Mesendoderm (in vitro differentiated cells): ENCODE measurements at regions not wholly inside any gene's neighbourhood (a gene's known extent, or its start where the extent isn't known, plus 50 kb on each side); places are given as distances from the start of the nearest gene placed in this dataset.

Source experiments
- DNase-seq: peaks from one replicate; pipeline ENCODE4 v3.0.0; 2013
- H2AK5ac ChIP-seq: 2 replicates; pipeline ENCODE4 v1.6.1; 2013; ENCODE audit warnings: low read length, inconsistent platforms
- H2BK120ac ChIP-seq: 2 replicates; pipeline ENCODE4 v1.6.1; 2013; ENCODE audit warnings: low read depth, mild to moderate bottlenecking, low read length, moderate library complexity, mixed read lengths
- H2BK15ac ChIP-seq: replicated peaks from 2 replicates; pipeline ENCODE4 v1.6.1; 2013; ENCODE audit warnings: low read depth, mild to moderate bottlenecking, moderate library complexity
- H2BK5ac ChIP-seq: 2 replicates; pipeline ENCODE4 v1.6.1; 2013; ENCODE audit warnings: low read length, inconsistent platforms
- H3K18ac ChIP-seq: 2 replicates; pipeline ENCODE4 v1.6.1; 2013; ENCODE audit warnings: mild to moderate bottlenecking, low read length, mixed read lengths
- H3K23ac ChIP-seq: one replicate; pipeline ENCODE4 v1.6.1; 2013; ENCODE audit warnings: low read length
- H3K27ac ChIP-seq: 2 replicates; pipeline ENCODE4 v1.5.1; 2013; ENCODE audit warnings: low read depth, mild to moderate bottlenecking, inconsistent platforms, low read length, moderate library complexity
- H3K27me3 ChIP-seq: 2 replicates; pipeline ENCODE4 v1.6.1; 2013; ENCODE audit warnings: low read length, control low read depth, mild to moderate bottlenecking, inconsistent platforms; ENCODE audit not compliant: insufficient read depth, poor library complexity
- H3K36me3 ChIP-seq: 2 replicates; pipeline ENCODE4 v1.6.1; 2013; ENCODE audit warnings: low read length, inconsistent platforms; ENCODE audit not compliant: control insufficient read depth, insufficient read depth
- H3K4ac ChIP-seq: one replicate; pipeline ENCODE4 v1.6.1; 2013; ENCODE audit warnings: low read depth, mild to moderate bottlenecking, low read length, moderate library complexity
- H3K4me1 ChIP-seq: 2 replicates; pipeline ENCODE4 v1.6.1; 2013; ENCODE audit warnings: low read depth, low read length, inconsistent platforms; ENCODE audit not compliant: control insufficient read depth
- H3K4me2 ChIP-seq: 2 replicates; pipeline ENCODE4 v1.6.1; 2013; ENCODE audit warnings: low read length
- H3K4me3 ChIP-seq: 2 replicates; pipeline ENCODE4 v1.5.1; 2013; ENCODE audit warnings: mild to moderate bottlenecking, low read length
- H3K56ac ChIP-seq: one replicate; pipeline ENCODE4 v1.6.1; 2013; ENCODE audit warnings: low read length
- H3K79me1 ChIP-seq: 2 replicates; pipeline ENCODE4 v1.6.1; 2013; ENCODE audit warnings: low read length, inconsistent platforms
- H3K79me2 ChIP-seq: 2 replicates; pipeline ENCODE4 v1.6.1; 2013; ENCODE audit warnings: mild to moderate bottlenecking, low read length; ENCODE audit not compliant: control insufficient read depth, insufficient read depth
- H3K9ac ChIP-seq: 2 replicates; pipeline ENCODE4 v1.6.1; 2013; ENCODE audit warnings: low read length, inconsistent platforms
- H4K5ac ChIP-seq: one replicate; pipeline ENCODE4 v1.6.1; 2013; ENCODE audit warnings: low read length
- H4K8ac ChIP-seq: one replicate; pipeline ENCODE4 v1.6.1; 2013; ENCODE audit warnings: low read depth, mild to moderate bottlenecking, control low read depth, low read length, moderate library complexity
- WGBS: extraction: QIAGEN DNeasy Blood & Tissue Kit; methylation state at CpG from one replicate; pipeline ENCODE4 v1.1.7; 2013; ENCODE audit warnings: low lambda C conversion rate, missing lambda C conversion rate; ENCODE audit not compliant: insufficient coverage; ENCODE audit errors: extremely low coverage; 5-methylcytosine and 5-hydroxymethylcytosine counted together

DNA sequence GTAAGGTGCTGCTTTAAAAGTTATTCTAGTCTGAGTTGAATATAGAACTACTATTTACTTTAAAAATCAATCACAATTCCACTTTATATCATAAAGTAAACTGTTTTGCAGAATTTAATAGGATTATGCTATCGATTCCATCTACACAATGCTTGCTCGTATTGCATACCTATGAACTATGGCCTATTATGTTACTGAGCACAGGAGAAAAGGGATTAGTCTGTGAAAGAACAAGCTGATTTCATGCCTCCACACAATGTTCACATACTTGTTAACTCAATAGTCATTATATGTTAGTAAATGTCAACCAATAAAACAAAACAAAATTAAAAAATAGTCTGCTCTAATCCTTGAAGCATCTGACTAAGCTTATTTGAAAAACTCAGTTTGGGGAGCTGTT, 223.6 kb downstream of the PCDH10 start:
- H2BK5ac ChIP-seq: no peak overlapping the region
- WGBS: no CpG with 5 or more reads among the region's 2 CpGs

GRCh38 chr4:133355633-133356032, 206.5 kb downstream of the PCDH10 start:
- H3K4me3 ChIP-seq: no peak overlapping the region
- no peak overlapping the region for H3K27ac ChIP-seq
- no peak overlapping the region for H2BK120ac ChIP-seq
- no peaks in the 10 kb centered on the region for H3K27me3 ChIP-seq
- no peak overlapping the region for H4K8ac ChIP-seq
- H4K5ac ChIP-seq: no peak overlapping the region
- no peak overlapping the region for H3K56ac ChIP-seq
- no peak overlapping the region for H3K18ac ChIP-seq
- no peaks in the 10 kb centered on the region for H3K79me1 ChIP-seq
- H2BK15ac ChIP-seq: no peak overlapping the region
- no peaks in the 10 kb centered on the region for H3K4me1 ChIP-seq
- H3K23ac ChIP-seq: no peak overlapping the region
- no peak overlapping the region for H3K4me2 ChIP-seq
- H3K36me3 ChIP-seq: no peaks in the 10 kb centered on the region
- no peak overlapping the region for H2AK5ac ChIP-seq
- no peaks in the 10 kb centered on the region for H3K79me2 ChIP-seq
- H3K4ac ChIP-seq: no peak overlapping the region
- WGBS: no CpG with 5 or more reads among the region's 3 CpGs
- H3K9ac ChIP-seq: no peak overlapping the region
- no peak overlapping the region for H2BK5ac ChIP-seq
- DNase-seq: peak; percentile 11

More for the DNA sequence above, 223.6 kb downstream of the PCDH10 start:
- Histone ChIP-seq H3K27ac (no peak overlapping the region), H3K4ac (no peak overlapping the region), H3K4me2 (no peak overlapping the region), H2BK120ac (no peak overlapping the region), H3K18ac (no peak overlapping the region), H2AK5ac (no peak overlapping the region), H3K27me3 (no peaks in the 10 kb centered on the region), H3K56ac (no peak overlapping the region), H3K79me2 (no peaks in the 10 kb centered on the region), H3K79me1 (no peaks in the 10 kb centered on the region), H3K23ac (no peak overlapping the region), H3K4me3 (no peak overlapping the region), H4K5ac (no peak overlapping the region), H4K8ac (no peak overlapping the region), H3K36me3 (no peaks in the 10 kb centered on the region), H3K9ac (no peak overlapping the region), H2BK15ac (no peak overlapping the region), H3K4me1 (no peaks in the 10 kb centered on the region)
- DNase-seq: no peak

DNA sequence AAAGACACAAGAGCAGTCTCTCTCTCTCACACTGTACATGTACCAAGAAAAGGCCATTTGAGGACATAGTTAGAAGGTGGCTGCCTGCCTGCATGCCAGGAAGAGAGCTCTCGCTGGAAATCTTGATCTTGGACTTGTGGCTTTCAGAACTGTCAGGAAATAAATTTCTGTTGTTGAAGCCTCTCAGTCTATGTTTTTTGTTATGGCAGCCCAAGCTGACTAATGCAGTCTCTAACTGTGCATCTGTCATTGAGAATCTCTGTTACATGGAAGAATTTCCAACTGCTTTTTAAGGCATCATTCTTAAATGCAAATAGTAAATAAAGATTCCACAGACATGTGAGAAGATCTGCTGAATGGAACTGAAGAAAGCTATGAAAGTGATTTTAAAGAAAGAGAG, 198.3 kb downstream of the PCDH10 start:
- no peak overlapping the region for H3K56ac ChIP-seq
- no peak overlapping the region for H3K9ac ChIP-seq
- H2BK120ac ChIP-seq: no peak overlapping the region
- H3K4ac ChIP-seq: no peak overlapping the region
- no peak overlapping the region for H3K18ac ChIP-seq
- H3K4me1 ChIP-seq: no peaks in the 10 kb centered on the region
- H3K4me3 ChIP-seq: no peak overlapping the region
- no peak overlapping the region for H2AK5ac ChIP-seq
- no peak overlapping the region for H4K8ac ChIP-seq
- no peak overlapping the region for H3K23ac ChIP-seq
- no peak overlapping the region for H2BK5ac ChIP-seq
- no peaks in the 10 kb centered on the region for H3K27me3 ChIP-seq
- DNase-seq: no peak
- H3K36me3 ChIP-seq: no peaks in the 10 kb centered on the region
- no peak overlapping the region for H3K27ac ChIP-seq
- H3K4me2 ChIP-seq: no peak overlapping the region
- no peak overlapping the region for H4K5ac ChIP-seq
- no peaks in the 10 kb centered on the region for H3K79me2 ChIP-seq
- WGBS: no CpG with 5 or more reads among the region's 1 CpG
- no peaks in the 10 kb centered on the region for H3K79me1 ChIP-seq
- no peak overlapping the region for H2BK15ac ChIP-seq

- WGBS: no CpG with 5 or more reads among the region's 1 CpG
- no peak overlapping the region for H2BK15ac ChIP-seq
- H3K4me2 ChIP-seq: no peak overlapping the region
Observed at GRCh38 chr4:133324491-133324890, 175.4 kb downstream of the PCDH10 start.

DNA sequence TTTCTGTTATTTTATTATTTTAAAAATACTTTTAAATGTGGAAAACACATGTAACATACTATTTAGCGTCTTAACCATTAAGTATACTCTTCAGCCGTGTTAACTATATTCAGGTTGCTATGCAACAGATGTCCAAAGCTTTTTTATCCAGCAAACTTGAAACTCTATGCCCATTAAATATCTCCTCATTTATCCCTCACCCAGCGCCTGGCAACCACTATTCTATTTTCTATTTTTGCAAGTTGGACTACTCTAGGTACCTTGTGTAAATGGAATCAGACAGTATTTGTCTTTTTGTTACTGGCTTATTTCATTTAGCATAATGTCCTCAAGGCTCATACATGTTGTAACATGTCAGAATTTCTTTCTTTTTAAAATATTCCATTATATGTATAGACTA, 174.6 kb downstream of the PCDH10 start:
- H3K18ac ChIP-seq: no peak overlapping the region
- no peaks in the 10 kb centered on the region for H3K27me3 ChIP-seq
- H2BK15ac ChIP-seq: no peak overlapping the region
- H3K79me1 ChIP-seq: no peaks in the 10 kb centered on the region
- no peak overlapping the region for H3K56ac ChIP-seq
- H2BK5ac ChIP-seq: no peak overlapping the region
- no peak overlapping the region for H4K8ac ChIP-seq
- H3K4me1 ChIP-seq: no peaks in the 10 kb centered on the region
- H4K5ac ChIP-seq: no peak overlapping the region
- H3K4ac ChIP-seq: no peak overlapping the region
- WGBS: no CpG with 5 or more reads among the region's 3 CpGs
- no peak for DNase-seq
- no peak overlapping the region for H2BK120ac ChIP-seq
- no peak overlapping the region for H2AK5ac ChIP-seq
- H3K9ac ChIP-seq: no peak overlapping the region
- H3K27ac ChIP-seq: no peak overlapping the region
- H3K36me3 ChIP-seq: no peaks in the 10 kb centered on the region
- no peaks in the 10 kb centered on the region for H3K79me2 ChIP-seq
- no peak overlapping the region for H3K4me2 ChIP-seq
- no peak overlapping the region for H3K4me3 ChIP-seq
- no peak overlapping the region for H3K23ac ChIP-seq

More at GRCh38 chr4:133324491-133324890, 175.4 kb downstream of the PCDH10 start:
- no peaks in the 10 kb centered on the region for H3K79me2 ChIP-seq
- H3K18ac ChIP-seq: no peak overlapping the region
- DNase-seq: no peak
- H3K4ac ChIP-seq: no peak overlapping the region
- no peak overlapping the region for H4K5ac ChIP-seq
- no peak overlapping the region for H3K56ac ChIP-seq
- H3K27me3 ChIP-seq: no peaks in the 10 kb centered on the region
- H3K79me1 ChIP-seq: no peaks in the 10 kb centered on the region
- H2BK120ac ChIP-seq: no peak overlapping the region
- no peak overlapping the region for H3K4me3 ChIP-seq
- no peak overlapping the region for H2BK5ac ChIP-seq
- no peaks in the 10 kb centered on the region for H3K36me3 ChIP-seq
- no peak overlapping the region for H4K8ac ChIP-seq
- H3K4me1 ChIP-seq: no peaks in the 10 kb centered on the region
- no peak overlapping the region for H3K23ac ChIP-seq
- H3K9ac ChIP-seq: no peak overlapping the region
- no peak overlapping the region for H2AK5ac ChIP-seq
- no peak overlapping the region for H3K27ac ChIP-seq

GRCh38 chr4:133320576-133321170, 171.6 kb downstream of the PCDH10 start:
- no peak overlapping the region for H3K23ac ChIP-seq

More at GRCh38 chr4:133320576-133321170, 171.6 kb downstream of the PCDH10 start:
- H3K27ac ChIP-seq: no peak overlapping the region
- no peaks in the 10 kb centered on the region for H3K36me3 ChIP-seq
- H3K4me1 ChIP-seq: no peaks in the 10 kb centered on the region
- no CpG with 5 or more reads among the region's 2 CpGs for WGBS
- no peak overlapping the region for H2BK120ac ChIP-seq
- H3K56ac ChIP-seq: no peak overlapping the region
- no peak overlapping the region for H3K4me3 ChIP-seq
- H3K4ac ChIP-seq: no peak overlapping the region
- peak; percentile 75 for DNase-seq
- H2AK5ac ChIP-seq: no peak overlapping the region
- no peak overlapping the region for H3K4me2 ChIP-seq
- H2BK15ac ChIP-seq: no peak overlapping the region
- H3K79me2 ChIP-seq: no peaks in the 10 kb centered on the region
- H2BK5ac ChIP-seq: no peak overlapping the region
- no peak overlapping the region for H4K5ac ChIP-seq
- no peak overlapping the region for H3K18ac ChIP-seq
- no peaks in the 10 kb centered on the region for H3K79me1 ChIP-seq
- H4K8ac ChIP-seq: no peak overlapping the region
- H3K9ac ChIP-seq: no peak overlapping the region
- H3K27me3 ChIP-seq: no peaks in the 10 kb centered on the region
